SU-DHL-6 (cell line): ENCODE measurements at regions not wholly inside any gene's neighbourhood (a gene's known extent, or its start where the extent isn't known, plus 50 kb on each side); places are given as distances from the start of the nearest gene placed in this dataset.

Experiments
- EZH2phosphoT487 ChIP-seq: fragments of 200-600 bp; sonication (generic), shearing (Covaris generic); conservative IDR thresholded peaks from 2 replicates; pipeline ENCODE4 v1.6.1; 2018; ENCODE audit warnings: mild to moderate bottlenecking, antibody characterized with exemption, low read length, moderate library complexity, mixed read lengths
- TF ChIP-seq, protein P1 (sequence below): fragments of 200-600 bp; sonication (generic); IDR thresholded peaks from one replicate; pipeline ENCODE4 v1.5.1; 2017; ENCODE audit warnings: antibody characterized with exemption, mild to moderate bottlenecking, low read length, moderate library complexity; ENCODE audit not compliant: insufficient read depth, poor library complexity, severe bottlenecking

DNA sequence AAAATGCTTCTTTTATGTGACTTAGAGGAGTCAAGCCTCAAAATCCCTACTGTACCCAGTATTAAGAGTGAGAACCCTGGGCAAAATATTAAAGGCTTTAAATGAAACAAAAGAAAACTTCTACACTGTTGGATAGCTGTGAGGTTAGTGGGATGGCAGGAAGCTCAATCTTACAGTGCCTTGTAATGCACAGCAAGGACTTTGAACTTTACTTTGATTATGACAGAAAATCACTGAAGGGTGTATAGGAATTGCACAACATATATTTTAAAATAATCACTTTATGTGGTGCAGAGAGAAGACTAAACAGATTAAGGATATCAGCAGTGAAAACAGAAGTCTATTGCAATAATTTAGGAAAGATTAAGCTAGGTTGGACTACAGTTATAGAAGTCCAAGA lies 1333.4 kb downstream of the ADGRL3 start:
- TF ChIP-seq, protein P1, sequence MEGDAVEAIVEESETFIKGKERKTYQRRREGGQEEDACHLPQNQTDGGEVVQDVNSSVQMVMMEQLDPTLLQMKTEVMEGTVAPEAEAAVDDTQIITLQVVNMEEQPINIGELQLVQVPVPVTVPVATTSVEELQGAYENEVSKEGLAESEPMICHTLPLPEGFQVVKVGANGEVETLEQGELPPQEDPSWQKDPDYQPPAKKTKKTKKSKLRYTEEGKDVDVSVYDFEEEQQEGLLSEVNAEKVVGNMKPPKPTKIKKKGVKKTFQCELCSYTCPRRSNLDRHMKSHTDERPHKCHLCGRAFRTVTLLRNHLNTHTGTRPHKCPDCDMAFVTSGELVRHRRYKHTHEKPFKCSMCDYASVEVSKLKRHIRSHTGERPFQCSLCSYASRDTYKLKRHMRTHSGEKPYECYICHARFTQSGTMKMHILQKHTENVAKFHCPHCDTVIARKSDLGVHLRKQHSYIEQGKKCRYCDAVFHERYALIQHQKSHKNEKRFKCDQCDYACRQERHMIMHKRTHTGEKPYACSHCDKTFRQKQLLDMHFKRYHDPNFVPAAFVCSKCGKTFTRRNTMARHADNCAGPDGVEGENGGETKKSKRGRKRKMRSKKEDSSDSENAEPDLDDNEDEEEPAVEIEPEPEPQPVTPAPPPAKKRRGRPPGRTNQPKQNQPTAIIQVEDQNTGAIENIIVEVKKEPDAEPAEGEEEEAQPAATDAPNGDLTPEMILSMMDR = no peak
- TF ChIP-seq EZH2phosphoT487 = no peak
